ENCODE measurements at regions not wholly inside any gene's neighbourhood (a gene's known extent, or its start where the extent isn't known, plus 50 kb on each side); places are given as distances from the start of the nearest gene placed in this dataset.

- TF ChIP-seq CTCF (conservative IDR thresholded peaks at IDR 0.05 in 1 of 2, IDR thresholded peaks at IDR 0.05 in 1 of 2; ENCODE audit: low read depth in 1 of 2, low read length in 2 of 2) (no peak), EZH2 (IDR thresholded peaks at IDR 0.05; ENCODE audit: low read length, missing control alignments) (no peak)
These were observed 774.4 kb downstream of the LUZP2 start for GRCh38 chr11:25271301-25271700.

Measured in fibroblast of lung (primary cell).